ENCODE measurements at regions not wholly inside any gene's neighbourhood (a gene's known extent, or its start where the extent isn't known, plus 50 kb on each side); places are given as distances from the start of the nearest gene placed in this dataset.
A peak's percentile ranks its signal among the peaks of the same experiment; 100 is the strongest.

- H3K9ac ChIP-seq (ENCODE audit: low read length) = no peak overlapping the region
- H3K4me3 ChIP-seq (ENCODE audit: low read length) = no peak overlapping the region
- H3K9me3 ChIP-seq (ENCODE audit: control insufficient read depth, low read length) = no peaks in the 10 kb centered on the region
- no peak for DNase-seq (ENCODE audit: low read depth)
- H3K27me3 ChIP-seq (replicated peaks; ENCODE audit: control insufficient read depth, insufficient read depth, low read length) = no peaks in the 10 kb centered on the region
- no peaks in the 10 kb centered on the region for H3K36me3 ChIP-seq (ENCODE audit: control insufficient read depth, insufficient read depth, low read length, severe bottlenecking)
- peaks cover 10% of the 10 kb centered on the region for H3K4me1 ChIP-seq (ENCODE audit: control insufficient read depth, insufficient read depth, low read length)
Observed at GRCh38 chr6:84441456-84441855, 214.0 kb upstream of the CEP162 start.

GRCh38 chr6:84434550-84434949 lies 207.1 kb upstream of the CEP162 start:
- Histone ChIP-seq H3K27me3 (replicated peaks; ENCODE audit: control insufficient read depth, insufficient read depth, low read length) (no peaks in the 10 kb centered on the region), H3K4me3 (ENCODE audit: low read length) (no peak overlapping the region), H3K36me3 (ENCODE audit: control insufficient read depth, insufficient read depth, low read length, severe bottlenecking) (no peaks in the 10 kb centered on the region), H3K9me3 (ENCODE audit: control insufficient read depth, low read length) (no peaks in the 10 kb centered on the region), H3K4me1 (ENCODE audit: control insufficient read depth, insufficient read depth, low read length) (peaks cover 8% of the 10 kb centered on the region), H3K9ac (ENCODE audit: low read length) (no peak overlapping the region)
- DNase-seq (ENCODE audit: low read depth) = no peak

GRCh38 chr6:84432619-84433018 lies 205.2 kb upstream of the CEP162 start:
- H3K4me1 ChIP-seq (ENCODE audit: control insufficient read depth, insufficient read depth, low read length) = peaks cover 8% of the 10 kb centered on the region
- H3K36me3 ChIP-seq (ENCODE audit: control insufficient read depth, insufficient read depth, low read length, severe bottlenecking) = no peaks in the 10 kb centered on the region
- H3K9ac ChIP-seq (ENCODE audit: low read length) = peak overlapping the region; percentile 13
- H3K4me3 ChIP-seq (ENCODE audit: low read length) = no peak overlapping the region
- H3K27me3 ChIP-seq (replicated peaks; ENCODE audit: control insufficient read depth, insufficient read depth, low read length) = no peaks in the 10 kb centered on the region
- DNase-seq (ENCODE audit: low read depth) = peak; percentile 32
- H3K9me3 ChIP-seq (ENCODE audit: control insufficient read depth, low read length) = no peaks in the 10 kb centered on the region

- Histone ChIP-seq H3K27me3 (replicated peaks; ENCODE audit: control insufficient read depth, insufficient read depth, low read length) (no peaks in the 10 kb centered on the region), H3K9ac (ENCODE audit: low read length) (no peak overlapping the region), H3K4me3 (ENCODE audit: low read length) (no peak overlapping the region), H3K36me3 (ENCODE audit: control insufficient read depth, insufficient read depth, low read length, severe bottlenecking) (no peaks in the 10 kb centered on the region), H3K4me1 (ENCODE audit: control insufficient read depth, insufficient read depth, low read length) (peaks cover 8% of the 10 kb centered on the region), H3K9me3 (ENCODE audit: control insufficient read depth, low read length) (no peaks in the 10 kb centered on the region)
- peak; percentile 85 for DNase-seq (ENCODE audit: low read depth)
Observed at GRCh38 chr6:84428300-84428907, 201.0 kb upstream of the CEP162 start.

GRCh38 chr6:84425971-84426705 lies 198.7 kb upstream of the CEP162 start:
- Histone ChIP-seq H3K9me3 (ENCODE audit: control insufficient read depth, low read length) (no peaks in the 10 kb centered on the region), H3K4me3 (ENCODE audit: low read length) (no peak overlapping the region), H3K4me1 (ENCODE audit: control insufficient read depth, insufficient read depth, low read length) (no peaks in the 10 kb centered on the region), H3K27me3 (replicated peaks; ENCODE audit: control insufficient read depth, insufficient read depth, low read length) (no peaks in the 10 kb centered on the region), H3K9ac (ENCODE audit: low read length) (no peak overlapping the region), H3K36me3 (ENCODE audit: control insufficient read depth, insufficient read depth, low read length, severe bottlenecking) (no peaks in the 10 kb centered on the region)
- DNase-seq (ENCODE audit: low read depth) = no peak

GRCh38 chr6:84424956-84425355 lies 197.5 kb upstream of the CEP162 start:
- Histone ChIP-seq H3K9ac (ENCODE audit: low read length) (no peak overlapping the region), H3K4me1 (ENCODE audit: control insufficient read depth, insufficient read depth, low read length) (no peaks in the 10 kb centered on the region), H3K4me3 (ENCODE audit: low read length) (no peak overlapping the region), H3K36me3 (ENCODE audit: control insufficient read depth, insufficient read depth, low read length, severe bottlenecking) (no peaks in the 10 kb centered on the region), H3K9me3 (ENCODE audit: control insufficient read depth, low read length) (no peaks in the 10 kb centered on the region), H3K27me3 (replicated peaks; ENCODE audit: control insufficient read depth, insufficient read depth, low read length) (no peaks in the 10 kb centered on the region)
- DNase-seq (ENCODE audit: low read depth) = no peak

- peak; percentile 78 for DNase-seq (ENCODE audit: low read depth)
- H3K36me3 ChIP-seq (ENCODE audit: control insufficient read depth, insufficient read depth, low read length, severe bottlenecking) = no peaks in the 10 kb centered on the region
Observed at GRCh38 chr6:84422380-84422968, 195.0 kb upstream of the CEP162 start.

GRCh38 chr6:84421031-84421430 lies 193.6 kb upstream of the CEP162 start:
- no peak overlapping the region for H3K4me3 ChIP-seq (ENCODE audit: low read length)
- H3K9me3 ChIP-seq (ENCODE audit: control insufficient read depth, low read length) = no peaks in the 10 kb centered on the region
- no peak overlapping the region for H3K9ac ChIP-seq (ENCODE audit: low read length)
- H3K36me3 ChIP-seq (ENCODE audit: control insufficient read depth, insufficient read depth, low read length, severe bottlenecking) = no peaks in the 10 kb centered on the region
- peaks cover 15% of the 10 kb centered on the region for H3K4me1 ChIP-seq (ENCODE audit: control insufficient read depth, insufficient read depth, low read length)
- DNase-seq (ENCODE audit: low read depth) = no peak
- H3K27me3 ChIP-seq (replicated peaks; ENCODE audit: control insufficient read depth, insufficient read depth, low read length) = no peaks in the 10 kb centered on the region

More at GRCh38 chr6:84422380-84422968, 195.0 kb upstream of the CEP162 start:
- no peaks in the 10 kb centered on the region for H3K27me3 ChIP-seq (replicated peaks; ENCODE audit: control insufficient read depth, insufficient read depth, low read length)
- no peak overlapping the region for H3K9ac ChIP-seq (ENCODE audit: low read length)
- H3K4me3 ChIP-seq (ENCODE audit: low read length) = no peak overlapping the region
- no peaks in the 10 kb centered on the region for H3K9me3 ChIP-seq (ENCODE audit: control insufficient read depth, low read length)
- H3K4me1 ChIP-seq (ENCODE audit: control insufficient read depth, insufficient read depth, low read length) = peaks cover 4% of the 10 kb centered on the region

GRCh38 chr6:84417260-84417659 lies 189.8 kb upstream of the CEP162 start:
- H3K9ac ChIP-seq (ENCODE audit: low read length) = no peak overlapping the region
- H3K36me3 ChIP-seq (ENCODE audit: control insufficient read depth, insufficient read depth, low read length, severe bottlenecking) = no peaks in the 10 kb centered on the region
- no peaks in the 10 kb centered on the region for H3K9me3 ChIP-seq (ENCODE audit: control insufficient read depth, low read length)
- peaks cover 35% of the 10 kb centered on the region for H3K4me1 ChIP-seq (ENCODE audit: control insufficient read depth, insufficient read depth, low read length)
- H3K4me3 ChIP-seq (ENCODE audit: low read length) = peak overlapping the region; percentile 15
- H3K27me3 ChIP-seq (replicated peaks; ENCODE audit: control insufficient read depth, insufficient read depth, low read length) = no peaks in the 10 kb centered on the region
- peak; percentile 7 for DNase-seq (ENCODE audit: low read depth)

- DNase-seq (ENCODE audit: low read depth) = no peak
- Histone ChIP-seq H3K27me3 (replicated peaks; ENCODE audit: control insufficient read depth, insufficient read depth, low read length) (no peaks in the 10 kb centered on the region), H3K9me3 (ENCODE audit: control insufficient read depth, low read length) (no peaks in the 10 kb centered on the region), H3K4me3 (ENCODE audit: low read length) (peak overlapping the region; percentile 63), H3K9ac (ENCODE audit: low read length) (peak overlapping the region; percentile 58), H3K36me3 (ENCODE audit: control insufficient read depth, insufficient read depth, low read length, severe bottlenecking) (no peaks in the 10 kb centered on the region), H3K4me1 (ENCODE audit: control insufficient read depth, insufficient read depth, low read length) (peaks cover 42% of the 10 kb centered on the region)
Observed at GRCh38 chr6:84416043-84416657, 188.7 kb upstream of the CEP162 start.

GRCh38 chr6:84415517-84415916 lies 188.1 kb upstream of the CEP162 start:
- Histone ChIP-seq H3K9me3 (ENCODE audit: control insufficient read depth, low read length) (no peaks in the 10 kb centered on the region), H3K36me3 (ENCODE audit: control insufficient read depth, insufficient read depth, low read length, severe bottlenecking) (no peaks in the 10 kb centered on the region), H3K27me3 (replicated peaks; ENCODE audit: control insufficient read depth, insufficient read depth, low read length) (no peaks in the 10 kb centered on the region), H3K9ac (ENCODE audit: low read length) (peak overlapping the region; percentile 58), H3K4me1 (ENCODE audit: control insufficient read depth, insufficient read depth, low read length) (peaks cover 48% of the 10 kb centered on the region), H3K4me3 (ENCODE audit: low read length) (peak overlapping the region; percentile 63)
- no peak for DNase-seq (ENCODE audit: low read depth)

Measured in adipocyte (in vitro differentiated cells).